HepG2 (cell line): ENCODE measurements at regions not wholly inside any gene's neighbourhood (a gene's known extent, or its start where the extent isn't known, plus 50 kb on each side); places are given as distances from the start of the nearest gene placed in this dataset.

Experiments
- ATAC-seq: fragments of 200-7000 bp; cut with Tn5 transposase; 3 replicates; pipeline ENCODE4 v1.9.1; 2020; ENCODE audit warnings: mild to moderate bottlenecking, moderate library complexity
- BruUV-seq: library from RNA; stranded (reverse); fragments of 400-500 nt; replicated peaks from 2 replicates; lab custom pipeline; 2021; lab: Mats Ljungman, UMichigan
- CTCF ChIA-PET: fragments of 300-600 bp; formaldehyde crosslinking; extraction: SDS; loops from one replicate; lab custom pipeline; 2021; ENCODE audit warnings: low total read pairs, inconsistent platforms, low intra/inter-chr PET ratio; lab: Yijun Ruan, JAX
- POLR2A ChIA-PET: fragments of 350-600 bp; sonication (Branson Sonifier 250); formaldehyde crosslinking; loops from one replicate; lab custom pipeline; 2020; ENCODE audit warnings: antibody characterized with exemption, inconsistent platforms; lab: Yijun Ruan, JAX
- DNase-seq: peaks from one replicate; pipeline ENCODE4 v3.0.0-alpha.2; 2015; ENCODE audit warnings: low spot score
- FAIRE-seq: peaks from 3 replicates; lab custom pipeline; 2011; peaks lifted over from hg19 to GRCh38; lab: Jason Lieb, UNC
- H2AFZ ChIP-seq: one replicate; pipeline ENCODE4 v1.6.1; 2011; ENCODE audit warnings: low read length, inconsistent platforms
- H3K27ac ChIP-seq: fragments of 300-600 bp; 3 replicates; pipeline ENCODE4 v1.8.0; 2011; ENCODE audit warnings: mixed run types, mild to moderate bottlenecking, mixed read lengths, low read length, inconsistent platforms; ENCODE audit not compliant: insufficient read depth; ENCODE audit errors: extremely low read length
- H3K27me3 ChIP-seq, 2 experiments: fragments of 200-600 bp in 1 of 2; 2 replicates in 1 of 2; 3 replicates in 1 of 2; pipeline versions ENCODE4 v1.6.0 to v1.8.0; 2011; ENCODE audit warnings: low read length in 2 of 2, mild to moderate bottlenecking in 2 of 2, moderate library complexity in 2 of 2, inconsistent platforms in 1 of 2; ENCODE audit not compliant: insufficient read depth in 2 of 2, control insufficient read depth in 1 of 2
- H3K36me3 ChIP-seq, 2 experiments: fragments of 200-600 bp in 1 of 2; replicated peaks in 1 of 2; 2 replicates in 1 of 2; 3 replicates in 1 of 2; pipeline versions ENCODE4 v1.5.1 to v1.8.0; 2011; ENCODE audit warnings: low read length in 2 of 2, inconsistent platforms in 1 of 2; ENCODE audit not compliant: insufficient read depth in 2 of 2, control insufficient read depth in 1 of 2
- H3K4me1 ChIP-seq: 2 replicates; pipeline ENCODE4 v1.5.1; 2012; ENCODE audit warnings: low read length, inconsistent platforms; ENCODE audit not compliant: insufficient read depth
- H3K4me2 ChIP-seq: 2 replicates; pipeline ENCODE4 v1.6.0; 2011; ENCODE audit warnings: low read depth, low read length, inconsistent platforms
- H3K4me3 ChIP-seq, 3 experiments: fragments of 200-600 bp in 1 of 3; sonication (generic), shearing (Covaris generic) in 1 of 3; replicated peaks in 1 of 3; 2 replicates each; pipeline ENCODE4 v1.5.1; 2011 to 2016; ENCODE audit warnings: low read length in 3 of 3, inconsistent platforms in 2 of 3, low read depth in 2 of 3, mild to moderate bottlenecking in 2 of 3, control low read depth in 1 of 3, mixed read lengths in 1 of 3; ENCODE audit not compliant: insufficient read depth in 1 of 3
- H3K79me2 ChIP-seq: one replicate; pipeline ENCODE4 v1.6.1; 2011; ENCODE audit warnings: low read length, inconsistent platforms; ENCODE audit not compliant: insufficient read depth
- H3K9ac ChIP-seq: 2 replicates; pipeline ENCODE4 v1.6.0; 2011; ENCODE audit warnings: mild to moderate bottlenecking, low read depth, low read length, inconsistent platforms; ENCODE audit not compliant: insufficient read depth
- H3K9me3 ChIP-seq: 2 replicates; pipeline ENCODE4 v1.5.1; 2012; ENCODE audit warnings: mild to moderate bottlenecking, low read length
- H4K20me1 ChIP-seq: 2 replicates; pipeline ENCODE4 v1.6.0; 2011; ENCODE audit warnings: inconsistent platforms, mild to moderate bottlenecking, low read length, moderate library complexity; ENCODE audit not compliant: insufficient read depth
- ATF7-NPFF ChIP-seq: sonication (generic); formaldehyde crosslinking; IDR thresholded peaks from 2 replicates; pipeline ENCODE4 v1.8.1; 2023; ENCODE audit warnings: mild to moderate bottlenecking, low read depth, missing genetic modification reagents, moderate library complexity
- CREBL2 ChIP-seq: sonication (generic); formaldehyde crosslinking; IDR thresholded peaks from 2 replicates; pipeline ENCODE4 v1.8.1; 2023; ENCODE audit warnings: missing genetic modification reagents, mild to moderate bottlenecking, borderline replicate concordance
- EZH2 ChIP-seq: conservative IDR thresholded peaks from 2 replicates; pipeline ENCODE4 v1.6.1; 2012; ENCODE audit warnings: mild to moderate bottlenecking, low read depth, low read length, moderate library complexity
- GATAD2A ChIP-seq: IDR thresholded peaks from 2 replicates; pipeline ENCODE4 v1.6.1; 2016
- HES4 ChIP-seq: sonication (generic); formaldehyde crosslinking; IDR thresholded peaks from 2 replicates; pipeline ENCODE4 v1.9.0; 2021; ENCODE audit warnings: mild to moderate bottlenecking, missing genetic modification reagents, borderline replicate concordance
- KDM6A ChIP-seq: IDR thresholded peaks from 2 replicates; pipeline ENCODE4 v1.6.1; 2016; ENCODE audit warnings: low read depth
- MIER2 ChIP-seq: IDR thresholded peaks from 2 replicates; pipeline ENCODE4 v1.6.1; 2016; ENCODE audit warnings: missing biosample characterization, missing genetic modification reagents
- NFE2 ChIP-seq: sonication (generic); formaldehyde crosslinking; IDR thresholded peaks from 2 replicates; pipeline ENCODE4 v1.4.0; 2020; ENCODE audit warnings: missing genetic modification reagents
- NR2C2 ChIP-seq: sonication (generic); formaldehyde crosslinking; IDR thresholded peaks from 2 replicates; pipeline ENCODE4 v1.4.0; 2020; ENCODE audit warnings: missing genetic modification reagents, mild to moderate bottlenecking, moderate library complexity, borderline replicate concordance
- RXRA ChIP-seq: sonication (generic); formaldehyde crosslinking; IDR thresholded peaks from 2 replicates; pipeline ENCODE4 v1.5.1; 2020; ENCODE audit warnings: missing genetic modification reagents
- ZBTB14 ChIP-seq: sonication (generic); formaldehyde crosslinking; IDR thresholded peaks from 2 replicates; pipeline ENCODE4 v1.4.0; 2020; ENCODE audit warnings: missing genetic modification reagents
- ZBTB42 ChIP-seq: sonication (generic); formaldehyde crosslinking; IDR thresholded peaks from 2 replicates; pipeline ENCODE4 v1.5.0; 2020; ENCODE audit warnings: mild to moderate bottlenecking, missing genetic modification reagents
- ZNF276 ChIP-seq: sonication (generic); formaldehyde crosslinking; IDR thresholded peaks from 2 replicates; pipeline ENCODE4 v1.4.0; 2020; ENCODE audit warnings: mild to moderate bottlenecking, low read depth, missing genetic modification reagents
- ZNF33B ChIP-seq: sonication (generic); formaldehyde crosslinking; IDR thresholded peaks from 2 replicates; pipeline ENCODE4 v1.5.1; 2020; ENCODE audit warnings: mild to moderate bottlenecking, missing genetic modification reagents
- ZNF362 ChIP-seq: sonication (generic); formaldehyde crosslinking; IDR thresholded peaks from 2 replicates; pipeline ENCODE4 v1.4.0; 2020; ENCODE audit warnings: missing genetic modification reagents, mild to moderate bottlenecking, borderline replicate concordance
- ZNF414 ChIP-seq: sonication (generic); formaldehyde crosslinking; IDR thresholded peaks from 2 replicates; pipeline ENCODE4 v1.5.0; 2020; ENCODE audit warnings: missing genetic modification reagents
- ZNF503 ChIP-seq: sonication (generic); formaldehyde crosslinking; IDR thresholded peaks from 2 replicates; pipeline ENCODE4 v1.4.0; 2020; ENCODE audit warnings: missing genetic modification reagents
- ZNF546 ChIP-seq: sonication (generic); formaldehyde crosslinking; conservative IDR thresholded peaks from 2 replicates; pipeline ENCODE4 v1.8.1; 2023; ENCODE audit warnings: mild to moderate bottlenecking, missing genetic modification reagents
- ZNF768 ChIP-seq: sonication (generic); formaldehyde crosslinking; IDR thresholded peaks from 2 replicates; pipeline ENCODE4 v1.4.0; 2020; ENCODE audit warnings: missing genetic modification reagents
- WGBS: methylation state at CpG from one replicate; pipeline ENCODE4 v1.1.6; 2017; ENCODE audit warnings: low lambda C conversion rate; 5-methylcytosine and 5-hydroxymethylcytosine counted together
- in situ Hi-C: cut with HindIII; loops from 2 replicates; pipeline ENCODE4 v1.10.0; 2017; ENCODE audit warnings: low pct_unique_long_range_greater_than_20kb; ENCODE audit not compliant: extremely low pct_ligation_motif_present
- intact Hi-C: fragments of 100-400 bp; cut with micrococcal nuclease; formaldehyde crosslinking; loops from one replicate; pipeline ENCODE4 v1.10.0; 2022; ENCODE audit not compliant: unreplicated experiment

- TF ChIP-seq MIER2 (CRISPR knock-in tag) (no peak), KDM6A (CRISPR knock-in tag) (no peak), EZH2 (no peak), CREBL2 (CRISPR knock-in tag) (no peak), ZNF276 (CRISPR knock-in tag) (no peak)
Measured at GRCh38 chr1:163824006-163824405, 502.3 kb downstream of the NUF2 start (continued).

GRCh38 chr1:163824490-163824889, 502.7 kb downstream of the NUF2 start:
- ChIA-PET CTCF (no interaction called here), POLR2A (no interaction called here)
- intact Hi-C loops = no loop called here
- WGBS = 3% methylated on average over 3 of the region's 3 CpGs
- Histone ChIP-seq H3K9ac (no peak overlapping the region), H3K79me2 (no peaks in the 10 kb centered on the region), H4K20me1 (no peaks in the 10 kb centered on the region), H3K4me3 (no peak overlapping the region), H3K27ac (no peak overlapping the region), H2AFZ (no peak overlapping the region), H3K27me3 (no peaks in the 10 kb centered on the region), H3K36me3 (no peaks in the 10 kb centered on the region), H3K9me3 (peaks cover 83% of the 10 kb centered on the region), H3K4me2 (no peak overlapping the region), H3K4me1 (no peaks in the 10 kb centered on the region)
- no TSS peak for BruUV-seq
- DNase-seq (no peak), FAIRE-seq (no peak), ATAC-seq (no peak)
- in situ Hi-C loops = no loop called here
- TF ChIP-seq NFE2 (CRISPR knock-in tag) (no peak), ZNF362 (CRISPR knock-in tag) (no peak), ZBTB42 (CRISPR knock-in tag) (no peak), NR2C2 (no peak), RXRA (no peak), HES4 (CRISPR knock-in tag) (no peak), ZNF503 (no peak), ZNF546 (CRISPR knock-in tag) (no peak), ZNF414 (CRISPR knock-in tag) (no peak), ATF7-NPFF (no peak), ZBTB14 (CRISPR knock-in tag) (no peak), GATAD2A (CRISPR knock-in tag) (no peak), ZNF33B (CRISPR knock-in tag) (no peak), ZNF768 (CRISPR knock-in tag) (no peak)
